Caco-2 (cell line): ENCODE measurements at regions not wholly inside any gene's neighbourhood (a gene's known extent, or its start where the extent isn't known, plus 50 kb on each side); places are given as distances from the start of the nearest gene placed in this dataset.

Source experiments
- BruUV-seq: library from RNA; stranded (reverse); fragments of 400-500 nt; replicated peaks from 2 replicates; lab custom pipeline; 2021; lab: Mats Ljungman, UMichigan
- CTCF ChIA-PET: fragments of 300-600 bp; sonication (Branson Sonifier 250); formaldehyde crosslinking; loops from one replicate; lab custom pipeline; 2022; ENCODE audit warnings: antibody characterized with exemption; lab: Charles Lee
- POLR2A ChIA-PET: fragments of 300-600 bp; sonication (Branson Sonifier 250); formaldehyde crosslinking; loops from one replicate; lab custom pipeline; 2022; ENCODE audit warnings: antibody characterized with exemption; lab: Charles Lee
- DNase-seq, 2 experiments: peaks; one replicate each; pipeline versions ENCODE4 v3.0.0 to v3.0.0-alpha.2; 2020 to 2022
- H3K27me3 ChIP-seq: replicated peaks from 2 replicates; pipeline ENCODE4 v1.6.0; 2011; ENCODE audit warnings: low read length; ENCODE audit not compliant: control insufficient read depth, insufficient read depth
- H3K36me3 ChIP-seq: 2 replicates; pipeline ENCODE4 v1.5.1; 2011; ENCODE audit warnings: low read length; ENCODE audit not compliant: control insufficient read depth, insufficient read depth
- H3K4me1 ChIP-seq: fragments of 250-450 bp; sonication (Bioruptor Pico); 2 replicates; pipeline ENCODE4 v1.5.1; 2020; ENCODE audit warnings: mild to moderate bottlenecking
- H3K4me3 ChIP-seq: 2 replicates; pipeline ENCODE4 v1.5.1; 2011; ENCODE audit warnings: low read depth, mild to moderate bottlenecking, control low read depth, low read length
- H3K9me3 ChIP-seq: fragments of 250-450 bp; sonication (Bioruptor Pico); 2 replicates; pipeline ENCODE4 v1.5.1; 2020; ENCODE audit warnings: mild to moderate bottlenecking, moderate library complexity
- H3K27ac Mint-ChIP-seq: one replicate; pipeline ENCODE4 v1.8.0; 2022; ENCODE audit warnings: mixed read lengths; ENCODE audit not compliant: unreplicated experiment
- H3K27me3 Mint-ChIP-seq: one replicate; pipeline ENCODE4 v1.8.0; 2022; ENCODE audit warnings: mixed read lengths; ENCODE audit not compliant: insufficient read depth, unreplicated experiment
- H3K36me3 Mint-ChIP-seq: one replicate; pipeline ENCODE4 v1.8.0; 2022; ENCODE audit warnings: mild to moderate bottlenecking, mixed read lengths; ENCODE audit not compliant: insufficient read depth, unreplicated experiment
- H3K4me1 Mint-ChIP-seq: one replicate; pipeline ENCODE4 v1.8.0; 2022; ENCODE audit warnings: low read depth, mixed read lengths; ENCODE audit not compliant: unreplicated experiment
- H3K4me3 Mint-ChIP-seq: one replicate; pipeline ENCODE4 v1.8.0; 2022; ENCODE audit warnings: mild to moderate bottlenecking, moderate library complexity, mixed read lengths; ENCODE audit not compliant: unreplicated experiment
- H3K9me3 Mint-ChIP-seq: one replicate; pipeline ENCODE4 v1.8.0; 2022; ENCODE audit warnings: mixed read lengths; ENCODE audit not compliant: unreplicated experiment
- CTCF ChIP-seq, 2 experiments: fragments of 200-600 bp in 1 of 2; IDR thresholded peaks; 1 replicate in 1 of 2; 2 replicates in 1 of 2; pipeline versions ENCODE4 v1.5.1 to v1.8.0; 2011 to 2022; ENCODE audit warnings: antibody characterized with exemption in 1 of 2, control low read depth in 1 of 2, inconsistent platforms in 1 of 2, low read depth in 1 of 2, low read length in 1 of 2, mild to moderate bottlenecking in 1 of 2, moderate library complexity in 1 of 2; ENCODE audit not compliant: insufficient read depth in 1 of 2, severe bottlenecking in 1 of 2, unreplicated experiment in 1 of 2
- intact Hi-C: fragments of 100-400 bp; cut with micrococcal nuclease; formaldehyde crosslinking; loops from one replicate; pipeline ENCODE4 v1.10.0; 2022; ENCODE audit not compliant: unreplicated experiment

- BruUV-seq = no TSS peak
- CTCF ChIA-PET = interaction anchor here (0.6 kb wide), 1 partner anchor 782 kb away, joined by 5 read pairs; no protein-coding TSS in a partner anchor
- H3K4me3 ChIP-seq = no peak overlapping the region
- H3K27me3 ChIP-seq = no peaks in the 10 kb centered on the region
- DNase-seq = no peak
- peaks cover 10% of the 10 kb centered on the region for H3K9me3 Mint-ChIP-seq
- TF ChIP-seq CTCF (IDR thresholded peaks at IDR 0.05; ENCODE audit: insufficient read depth in 1 of 2, low read depth in 1 of 2, low read length in 1 of 2, severe bottlenecking in 1 of 2, unreplicated experiment in 1 of 2) = no peak
- POLR2A ChIA-PET = no interaction called here
- peaks cover 5% of the 10 kb centered on the region for H3K27me3 Mint-ChIP-seq
- no peaks in the 10 kb centered on the region for H3K4me1 ChIP-seq
- intact Hi-C loops = loop anchor here (10.0 kb wide), 1 partner anchor 821 kb away; no protein-coding TSS in a partner anchor
- H3K27ac Mint-ChIP-seq = no peak overlapping the region
- no peaks in the 10 kb centered on the region for H3K36me3 ChIP-seq
- H3K4me1 Mint-ChIP-seq = no peaks in the 10 kb centered on the region
- H3K9me3 ChIP-seq = no peaks in the 10 kb centered on the region
- no peaks in the 10 kb centered on the region for H3K36me3 Mint-ChIP-seq
- no peak overlapping the region for H3K4me3 Mint-ChIP-seq
These were observed 791.5 kb downstream of the MED13L start for GRCh38 chr12:115485967-115486366.

GRCh38 chr12:115485503-115485902, 792.0 kb downstream of the MED13L start:
- no peak overlapping the region for H3K4me3 Mint-ChIP-seq

GRCh38 chr12:115482943-115483342, 794.5 kb downstream of the MED13L start:
- Mint-ChIP-seq H3K36me3 (peaks cover 6% of the 10 kb centered on the region), H3K9me3 (peaks cover 10% of the 10 kb centered on the region), H3K27ac (no peak overlapping the region), H3K4me1 (no peaks in the 10 kb centered on the region), H3K4me3 (no peak overlapping the region), H3K27me3 (peaks cover 5% of the 10 kb centered on the region)
- BruUV-seq = no TSS peak
- H3K4me1 ChIP-seq = no peaks in the 10 kb centered on the region
- H3K4me3 ChIP-seq = no peak overlapping the region
- ChIA-PET CTCF (no interaction called here), POLR2A (no interaction called here)
- TF ChIP-seq CTCF (IDR thresholded peaks at IDR 0.05; ENCODE audit: insufficient read depth in 1 of 2, low read depth in 1 of 2, low read length in 1 of 2, severe bottlenecking in 1 of 2, unreplicated experiment in 1 of 2) = no peak
- no peak for DNase-seq
- H3K27me3 ChIP-seq = no peaks in the 10 kb centered on the region
- intact Hi-C loops = loop anchor here (10.0 kb wide), 1 partner anchor 818 kb away; no protein-coding TSS in a partner anchor
- no peaks in the 10 kb centered on the region for H3K9me3 ChIP-seq
- H3K36me3 ChIP-seq = no peaks in the 10 kb centered on the region

More at GRCh38 chr12:115485503-115485902, 792.0 kb downstream of the MED13L start:
- Mint-ChIP-seq H3K27ac (no peak overlapping the region), H3K4me1 (no peaks in the 10 kb centered on the region), H3K9me3 (peaks cover 10% of the 10 kb centered on the region), H3K27me3 (peaks cover 5% of the 10 kb centered on the region), H3K36me3 (peaks cover 4% of the 10 kb centered on the region)
- no TSS peak for BruUV-seq
- H3K9me3 ChIP-seq = no peaks in the 10 kb centered on the region
- no peak for TF ChIP-seq CTCF (IDR thresholded peaks at IDR 0.05; ENCODE audit: insufficient read depth in 1 of 2, low read depth in 1 of 2, low read length in 1 of 2, severe bottlenecking in 1 of 2, unreplicated experiment in 1 of 2)
- no peaks in the 10 kb centered on the region for H3K4me1 ChIP-seq
- no peak for DNase-seq
- no peaks in the 10 kb centered on the region for H3K27me3 ChIP-seq
- CTCF ChIA-PET = no interaction called here
- POLR2A ChIA-PET = no interaction called here
- intact Hi-C loops = loop anchor here (10.0 kb wide), 1 partner anchor 821 kb away; no protein-coding TSS in a partner anchor
- H3K36me3 ChIP-seq = no peaks in the 10 kb centered on the region
- no peak overlapping the region for H3K4me3 ChIP-seq
